ENCODE measurements at regions not wholly inside any gene's neighbourhood (a gene's known extent, or its start where the extent isn't known, plus 50 kb on each side); places are given as distances from the start of the nearest gene placed in this dataset.

DNA sequence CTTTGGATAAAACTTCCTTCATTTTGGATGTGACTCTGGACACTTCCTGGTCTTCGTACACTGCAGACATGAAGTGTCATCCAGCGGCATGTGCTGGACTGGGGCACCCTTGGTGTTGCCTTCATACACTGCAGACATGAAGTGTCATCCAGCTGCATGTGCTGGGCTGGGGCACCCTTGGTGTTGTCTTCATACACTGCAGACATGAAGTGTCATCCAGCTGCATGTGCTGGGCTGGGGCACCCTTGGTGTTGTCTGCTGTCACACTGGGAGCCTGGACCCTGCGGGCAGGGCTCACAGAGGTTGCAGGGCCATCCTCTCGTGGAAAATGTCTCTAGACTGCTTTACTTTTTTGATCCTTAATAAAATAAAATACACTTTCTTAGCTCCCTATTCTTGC is 771.4 kb downstream of the BRD1 start:
- no peaks in the 10 kb centered on the region for H3K36me3 ChIP-seq (ENCODE audit: control insufficient read depth, insufficient read depth, low read length)
- H3K4me3 ChIP-seq (replicated peaks; ENCODE audit: low read depth, low read length), result no peak overlapping the region
- no peak for DNase-seq (ENCODE audit: extremely low read depth, insufficient read length)
- H3K27me3 ChIP-seq (replicated peaks; ENCODE audit: control insufficient read depth, insufficient read depth, low read length), result no peaks in the 10 kb centered on the region
- TF ChIP-seq, protein P1, sequence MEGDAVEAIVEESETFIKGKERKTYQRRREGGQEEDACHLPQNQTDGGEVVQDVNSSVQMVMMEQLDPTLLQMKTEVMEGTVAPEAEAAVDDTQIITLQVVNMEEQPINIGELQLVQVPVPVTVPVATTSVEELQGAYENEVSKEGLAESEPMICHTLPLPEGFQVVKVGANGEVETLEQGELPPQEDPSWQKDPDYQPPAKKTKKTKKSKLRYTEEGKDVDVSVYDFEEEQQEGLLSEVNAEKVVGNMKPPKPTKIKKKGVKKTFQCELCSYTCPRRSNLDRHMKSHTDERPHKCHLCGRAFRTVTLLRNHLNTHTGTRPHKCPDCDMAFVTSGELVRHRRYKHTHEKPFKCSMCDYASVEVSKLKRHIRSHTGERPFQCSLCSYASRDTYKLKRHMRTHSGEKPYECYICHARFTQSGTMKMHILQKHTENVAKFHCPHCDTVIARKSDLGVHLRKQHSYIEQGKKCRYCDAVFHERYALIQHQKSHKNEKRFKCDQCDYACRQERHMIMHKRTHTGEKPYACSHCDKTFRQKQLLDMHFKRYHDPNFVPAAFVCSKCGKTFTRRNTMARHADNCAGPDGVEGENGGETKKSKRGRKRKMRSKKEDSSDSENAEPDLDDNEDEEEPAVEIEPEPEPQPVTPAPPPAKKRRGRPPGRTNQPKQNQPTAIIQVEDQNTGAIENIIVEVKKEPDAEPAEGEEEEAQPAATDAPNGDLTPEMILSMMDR (IDR thresholded peaks at IDR 0.05; ENCODE audit: insufficient read depth, low read length, poor library complexity, severe bottlenecking), result no peak

DNA sequence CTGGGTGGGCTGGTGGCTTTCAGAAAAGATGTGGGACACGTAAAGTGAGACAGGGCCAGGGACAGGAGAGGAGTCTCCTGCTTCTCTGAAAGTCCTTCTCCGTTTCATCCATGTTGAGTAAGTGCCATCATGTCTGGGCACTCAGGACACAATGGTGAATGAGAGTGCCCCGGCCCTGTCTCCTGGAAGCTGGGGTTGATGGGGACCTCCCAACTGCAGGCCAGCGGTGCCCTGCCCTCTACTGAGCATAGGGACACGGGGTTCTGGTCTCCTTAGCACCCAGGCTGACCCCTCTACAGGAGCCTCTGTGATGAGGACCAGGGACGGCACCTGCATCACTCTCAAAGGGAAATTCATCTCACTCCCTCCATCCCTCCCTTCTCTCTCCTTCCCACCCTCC is 772.3 kb downstream of the BRD1 start:
- no peaks in the 10 kb centered on the region for H3K27me3 ChIP-seq (replicated peaks; ENCODE audit: control insufficient read depth, insufficient read depth, low read length)
- DNase-seq (ENCODE audit: extremely low read depth, insufficient read length), result no peak
- no peak overlapping the region for H3K4me3 ChIP-seq (replicated peaks; ENCODE audit: low read depth, low read length)
- H3K36me3 ChIP-seq (ENCODE audit: control insufficient read depth, insufficient read depth, low read length), result no peaks in the 10 kb centered on the region
- TF ChIP-seq, protein P1 (IDR thresholded peaks at IDR 0.05; ENCODE audit: insufficient read depth, low read length, poor library complexity, severe bottlenecking), result no peak

DNA sequence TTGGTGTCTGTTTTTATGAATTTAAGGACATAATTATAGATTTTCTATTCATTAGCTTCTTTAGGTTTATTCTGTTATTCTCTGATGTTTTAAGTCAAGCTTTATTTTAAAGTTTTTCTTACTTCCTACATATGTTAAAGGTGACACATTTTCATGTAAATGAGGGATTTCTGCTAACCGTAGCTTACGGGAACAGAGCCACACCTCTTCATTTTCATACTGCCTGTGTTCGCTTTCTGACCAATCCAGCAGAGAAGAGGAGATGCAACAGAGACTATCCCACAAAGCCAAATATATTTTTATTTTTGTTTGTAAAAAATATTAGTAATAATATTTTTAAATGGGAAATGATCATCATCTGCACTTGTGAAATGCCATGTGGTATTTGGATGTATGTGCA is 774.1 kb downstream of the BRD1 start:
- DNase-seq (ENCODE audit: extremely low read depth, insufficient read length), result no peak
- Histone ChIP-seq H3K36me3 (ENCODE audit: control insufficient read depth, insufficient read depth, low read length) (no peaks in the 10 kb centered on the region), H3K4me3 (replicated peaks; ENCODE audit: low read depth, low read length) (no peak overlapping the region), H3K27me3 (replicated peaks; ENCODE audit: control insufficient read depth, insufficient read depth, low read length) (no peaks in the 10 kb centered on the region)
- TF ChIP-seq, protein P1 (IDR thresholded peaks at IDR 0.05; ENCODE audit: insufficient read depth, low read length, poor library complexity, severe bottlenecking), result no peak

DNA sequence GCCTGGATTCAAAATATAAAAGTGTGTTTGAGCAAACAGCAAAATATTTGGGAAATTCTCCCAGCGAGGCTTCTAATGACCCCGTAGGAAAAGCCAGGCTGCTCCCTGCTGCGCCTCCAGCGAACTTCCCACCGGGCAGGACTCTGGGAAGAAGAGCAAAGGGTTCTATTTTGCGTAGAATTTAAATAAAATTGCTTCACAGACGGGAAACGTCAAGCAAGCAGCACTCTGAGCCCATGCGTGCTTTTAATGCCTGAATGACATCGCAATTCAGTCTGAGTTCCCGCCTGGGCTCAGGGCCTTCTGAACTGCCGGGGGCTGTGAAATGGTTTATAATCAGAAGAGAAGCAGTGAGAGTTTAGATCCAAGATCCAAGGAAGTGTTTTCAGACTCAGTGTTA is 775.1 kb downstream of the BRD1 start:
- TF ChIP-seq, protein P1 (IDR thresholded peaks at IDR 0.05; ENCODE audit: insufficient read depth, low read length, poor library complexity, severe bottlenecking), result no peak
- no peaks in the 10 kb centered on the region for H3K36me3 ChIP-seq (ENCODE audit: control insufficient read depth, insufficient read depth, low read length)
- no peak for DNase-seq (ENCODE audit: extremely low read depth, insufficient read length)
- H3K27me3 ChIP-seq (replicated peaks; ENCODE audit: control insufficient read depth, insufficient read depth, low read length), result no peaks in the 10 kb centered on the region
- no peak overlapping the region for H3K4me3 ChIP-seq (replicated peaks; ENCODE audit: low read depth, low read length)

DNA sequence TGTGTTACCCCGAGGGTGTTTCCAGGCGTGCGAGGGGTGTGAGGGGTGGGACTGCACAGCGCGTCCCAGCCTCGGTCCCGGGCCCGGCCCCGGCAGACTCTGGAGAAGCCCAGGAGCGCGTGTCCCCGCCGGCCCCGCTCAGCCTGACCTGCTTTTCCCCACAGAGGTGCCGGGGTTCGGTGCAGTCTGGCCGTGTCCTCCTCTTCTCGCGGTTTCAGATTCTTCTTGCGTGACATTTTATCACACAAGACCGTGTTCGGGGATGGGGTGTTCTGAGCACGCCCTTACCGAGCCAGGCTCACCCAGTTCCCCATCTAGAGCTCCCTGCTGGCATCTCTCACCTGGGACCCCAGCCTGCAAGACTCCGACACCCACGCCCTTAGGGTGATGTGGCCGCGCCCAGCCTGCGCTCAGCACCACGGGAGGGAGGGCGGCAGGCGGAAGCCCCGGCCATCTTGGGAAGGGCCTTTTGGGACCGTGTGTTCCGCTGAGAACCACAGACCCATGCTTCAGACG is 775.6 kb downstream of the BRD1 start:
- Histone ChIP-seq H3K4me3 (replicated peaks; ENCODE audit: low read depth, low read length) (no peak overlapping the region), H3K27me3 (replicated peaks; ENCODE audit: control insufficient read depth, insufficient read depth, low read length) (no peaks in the 10 kb centered on the region)
- DNase-seq (ENCODE audit: extremely low read depth, insufficient read length), result no peak

More for the DNA sequence above, 775.6 kb downstream of the BRD1 start:
- TF ChIP-seq, protein P1 (IDR thresholded peaks at IDR 0.05; ENCODE audit: insufficient read depth, low read length, poor library complexity, severe bottlenecking), result no peak
- no peaks in the 10 kb centered on the region for H3K36me3 ChIP-seq (ENCODE audit: control insufficient read depth, insufficient read depth, low read length)
